SK-N-SH treated with all-trans-retinoic acid at 6 μM for 48 hours (cell line): ENCODE measurements at regions not wholly inside any gene's neighbourhood (a gene's known extent, or its start where the extent isn't known, plus 50 kb on each side); places are given as distances from the start of the nearest gene placed in this dataset.

Experiments used
- ESRRG ChIP-seq: fragments of 250-450 bp; sonication (Bioruptor Pico); IDR thresholded peaks from 2 replicates; pipeline ENCODE4 v1.6.1; 2021; ENCODE audit warnings: mild to moderate bottlenecking
- PATZ1 ChIP-seq: fragments of 250-450 bp; sonication (Bioruptor Pico); IDR thresholded peaks from 2 replicates; pipeline ENCODE4 v1.8.0; 2020; ENCODE audit warnings: mild to moderate bottlenecking, moderate library complexity, borderline replicate concordance
- PPARA ChIP-seq: fragments of 250-450 bp; sonication (Bioruptor Pico); IDR thresholded peaks from 2 replicates; pipeline ENCODE4 v1.5.0; 2020; ENCODE audit warnings: mild to moderate bottlenecking, borderline replicate concordance
- RARB ChIP-seq: fragments of 250-450 bp; sonication (Bioruptor Pico); IDR thresholded peaks from 2 replicates; pipeline ENCODE4 v1.8.0; 2021; ENCODE audit warnings: mild to moderate bottlenecking, moderate library complexity
- TOX ChIP-seq: fragments of 250-450 bp; sonication (Bioruptor Pico); IDR thresholded peaks from 2 replicates; pipeline ENCODE4 v1.8.0; 2021; ENCODE audit warnings: mild to moderate bottlenecking, moderate library complexity, borderline replicate concordance
- ZFP30 ChIP-seq: fragments of 450-650 bp; formaldehyde crosslinking; IDR thresholded peaks from 2 replicates; pipeline ENCODE4 v1.5.0; 2022; ENCODE audit warnings: mild to moderate bottlenecking, moderate library complexity
- ZNF565 ChIP-seq: fragments of 450-650 bp; formaldehyde crosslinking; conservative IDR thresholded peaks from 2 replicates; pipeline ENCODE4 v1.5.0; 2020; ENCODE audit warnings: low read depth, mild to moderate bottlenecking, moderate library complexity
- ZNF8 ChIP-seq: fragments of 450-650 bp; formaldehyde crosslinking; IDR thresholded peaks from 2 replicates; pipeline ENCODE4 v1.5.0; 2020; ENCODE audit warnings: mild to moderate bottlenecking, moderate library complexity
- TF ChIP-seq, protein P1 (sequence below): fragments of 250-450 bp; sonication (Bioruptor Pico); IDR thresholded peaks from 2 replicates; pipeline ENCODE4 v1.5.1; 2020; ENCODE audit warnings: low read depth, mild to moderate bottlenecking, moderate library complexity

DNA sequence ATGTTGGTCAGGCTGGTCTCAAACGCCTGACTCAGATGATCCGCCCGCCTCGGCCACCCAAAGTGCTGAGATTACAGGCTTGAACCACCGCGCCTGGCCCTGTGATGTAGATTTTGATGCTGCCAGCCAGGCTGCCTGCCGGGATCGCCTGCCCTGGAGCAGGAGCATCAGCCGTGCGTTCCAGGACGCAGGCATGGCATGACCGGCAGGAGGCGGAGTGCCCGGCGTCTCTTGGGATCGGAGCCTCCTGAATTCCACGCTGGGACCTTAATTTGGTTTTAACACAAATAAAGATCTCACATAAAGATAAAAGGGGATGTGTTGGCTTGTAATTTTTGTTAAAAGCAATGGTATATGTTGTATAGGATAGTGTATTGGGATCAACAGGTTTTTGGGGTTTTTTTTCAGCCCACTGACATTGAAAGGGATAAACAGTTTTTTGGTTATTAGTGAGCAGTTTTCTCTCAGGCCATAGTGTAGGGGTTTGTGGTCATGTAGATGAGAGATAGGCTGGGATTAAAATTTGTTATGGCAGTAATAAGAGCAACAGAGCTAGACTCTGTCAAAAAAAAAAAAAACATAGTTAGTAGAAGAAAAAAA is 1406.4 kb downstream of the UQCRFS1 start:
- no peak for TF ChIP-seq ESRRG (CRISPR knock-in tag)
- no peak for TF ChIP-seq TOX
- no peak for TF ChIP-seq ZFP30 (CRISPR knock-in tag)
- TF ChIP-seq ZNF8 (CRISPR knock-in tag) = no peak
- no peak for TF ChIP-seq RARB (CRISPR knock-in tag)
- no peak for TF ChIP-seq ZNF565 (CRISPR knock-in tag)
- TF ChIP-seq PPARA = no peak
- TF ChIP-seq, protein P1, sequence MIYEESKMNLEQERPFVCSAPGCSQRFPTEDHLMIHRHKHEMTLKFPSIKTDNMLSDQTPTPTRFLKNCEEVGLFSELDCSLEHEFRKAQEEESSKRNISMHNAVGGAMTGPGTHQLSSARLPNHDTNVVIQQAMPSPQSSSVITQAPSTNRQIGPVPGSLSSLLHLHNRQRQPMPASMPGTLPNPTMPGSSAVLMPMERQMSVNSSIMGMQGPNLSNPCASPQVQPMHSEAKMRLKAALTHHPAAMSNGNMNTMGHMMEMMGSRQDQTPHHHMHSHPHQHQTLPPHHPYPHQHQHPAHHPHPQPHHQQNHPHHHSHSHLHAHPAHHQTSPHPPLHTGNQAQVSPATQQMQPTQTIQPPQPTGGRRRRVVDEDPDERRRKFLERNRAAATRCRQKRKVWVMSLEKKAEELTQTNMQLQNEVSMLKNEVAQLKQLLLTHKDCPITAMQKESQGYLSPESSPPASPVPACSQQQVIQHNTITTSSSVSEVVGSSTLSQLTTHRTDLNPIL (CRISPR knock-in tag) = no peak
- TF ChIP-seq PATZ1 (CRISPR knock-in tag) = no peak
